A673 (cell line): ENCODE measurements at regions not wholly inside any gene's neighbourhood (a gene's known extent, or its start where the extent isn't known, plus 50 kb on each side); places are given as distances from the start of the nearest gene placed in this dataset.

Source experiments
- CTCF ChIP-seq: fragments of 300-800, 200-600 bp; sonication (generic); conservative IDR thresholded peaks from 2 replicates; pipeline ENCODE4 v1.5.1; 2017; ENCODE audit warnings: low read depth, mild to moderate bottlenecking, antibody characterized with exemption, low read length, moderate library complexity, mixed read lengths
- EZH2 ChIP-seq: fragments of 200-600 bp; sonication (generic); IDR thresholded peaks from 2 replicates; pipeline ENCODE4 v1.6.1; 2017; ENCODE audit warnings: borderline replicate concordance, low read depth, mild to moderate bottlenecking, mixed read lengths, antibody characterized with exemption, low read length; ENCODE audit not compliant: poor library complexity, severe bottlenecking

GRCh38 chr5:158297002-158297527 is 438.1 kb upstream of the CLINT1 start:
- no peak for TF ChIP-seq EZH2
- no peak for TF ChIP-seq CTCF
